ENCODE measurements at regions not wholly inside any gene's neighbourhood (a gene's known extent, or its start where the extent isn't known, plus 50 kb on each side); places are given as distances from the start of the nearest gene placed in this dataset.
"Not testable (repeated sequence)": the region's sequence is repeated elsewhere in the genome, so short reads cannot be mapped to it uniquely, and the experiment has no call there.

GRCh38 chr10:22875581-22875980 lies 52.3 kb upstream of the ARMC3 start:
- no peak for FAIRE-seq

GRCh38 chr10:22874189-22874854 lies 53.5 kb upstream of the ARMC3 start:
- FAIRE-seq (no peak), DNase-seq (ENCODE audit: insufficient read length, low spot score) (no peak)

More at GRCh38 chr10:22875581-22875980, 52.3 kb upstream of the ARMC3 start:
- DNase-seq (ENCODE audit: insufficient read length, low spot score), result no peak

- FAIRE-seq (no peak), DNase-seq (ENCODE audit: insufficient read length, low spot score) (no peak)
These were observed 71.3 kb upstream of the ARMC3 start for GRCh38 chr10:22856444-22857074.

- no peak for DNase-seq (ENCODE audit: insufficient read length, low spot score)
- FAIRE-seq, result no peak
These were observed 72.9 kb upstream of the ARMC3 start for GRCh38 chr10:22854935-22855421.

GRCh38 chr10:22853906-22854447 lies 73.9 kb upstream of the ARMC3 start:
- FAIRE-seq, result no peak

GRCh38 chr10:22852712-22853353 lies 75.0 kb upstream of the ARMC3 start:
- no peak for DNase-seq (ENCODE audit: insufficient read length, low spot score)
- FAIRE-seq, result no peak

More at GRCh38 chr10:22853906-22854447, 73.9 kb upstream of the ARMC3 start:
- no peak for DNase-seq (ENCODE audit: insufficient read length, low spot score)

GRCh38 chr10:22851865-22852239 lies 76.0 kb upstream of the ARMC3 start:
- no peak for DNase-seq (ENCODE audit: insufficient read length, low spot score)
- no peak for FAIRE-seq

- FAIRE-seq (no peak), DNase-seq (ENCODE audit: insufficient read length, low spot score) (no peak)
These were observed 77.3 kb upstream of the ARMC3 start for GRCh38 chr10:22850541-22850940.

GRCh38 chr10:22849077-22849805 lies 78.6 kb upstream of the ARMC3 start:
- FAIRE-seq (no peak), DNase-seq (ENCODE audit: insufficient read length, low spot score) (no peak)

- no peak for FAIRE-seq
- no peak for DNase-seq (ENCODE audit: insufficient read length, low spot score)
These were observed 79.3 kb upstream of the ARMC3 start for GRCh38 chr10:22848509-22848908.

GRCh38 chr10:22846294-22846693 lies 81.6 kb upstream of the ARMC3 start:
- DNase-seq (ENCODE audit: insufficient read length, low spot score) (no peak), FAIRE-seq (no peak)

GRCh38 chr10:22839639-22840038 lies 88.2 kb upstream of the ARMC3 start:
- no peak for FAIRE-seq

GRCh38 chr10:22837771-22838170 lies 90.1 kb upstream of the ARMC3 start:
- no peak for DNase-seq (ENCODE audit: insufficient read length, low spot score)

More at GRCh38 chr10:22839639-22840038, 88.2 kb upstream of the ARMC3 start:
- DNase-seq (ENCODE audit: insufficient read length, low spot score), result no peak

GRCh38 chr10:22837351-22837750 lies 90.5 kb upstream of the ARMC3 start:
- DNase-seq (ENCODE audit: insufficient read length, low spot score) (no peak), FAIRE-seq (no peak)

More at GRCh38 chr10:22837771-22838170, 90.1 kb upstream of the ARMC3 start:
- FAIRE-seq, result no peak

GRCh38 chr10:22834471-22834870 lies 93.4 kb upstream of the ARMC3 start:
- FAIRE-seq, result no peak
- DNase-seq (ENCODE audit: insufficient read length, low spot score), result no peak

GRCh38 chr10:22833781-22834180 lies 94.1 kb upstream of the ARMC3 start:
- no peak for DNase-seq (ENCODE audit: insufficient read length, low spot score)
- FAIRE-seq, result no peak

GRCh38 chr10:22833353-22833752 lies 94.5 kb upstream of the ARMC3 start:
- FAIRE-seq (no peak), DNase-seq (ENCODE audit: insufficient read length, low spot score) (no peak)

GRCh38 chr10:22832851-22833250 lies 95.0 kb upstream of the ARMC3 start:
- FAIRE-seq (no peak), DNase-seq (ENCODE audit: insufficient read length, low spot score) (no peak)

- FAIRE-seq (no peak), DNase-seq (ENCODE audit: insufficient read length, low spot score) (no peak)
These were observed 95.7 kb upstream of the ARMC3 start for GRCh38 chr10:22832066-22832602.

- no peak for FAIRE-seq
These were observed 96.3 kb upstream of the ARMC3 start for GRCh38 chr10:22831586-22831985.

GRCh38 chr10:22828712-22829111 lies 99.1 kb upstream of the ARMC3 start:
- not testable (repeated sequence) for FAIRE-seq; DNase-seq (ENCODE audit: insufficient read length, low spot score)

More at GRCh38 chr10:22831586-22831985, 96.3 kb upstream of the ARMC3 start:
- no peak for DNase-seq (ENCODE audit: insufficient read length, low spot score)
